Naive thymus-derived CD8-positive, alpha-beta T cell (primary cell): ENCODE measurements at regions not wholly inside any gene's neighbourhood (a gene's known extent, or its start where the extent isn't known, plus 50 kb on each side); places are given as distances from the start of the nearest gene placed in this dataset.
A peak's percentile ranks its signal among the peaks of the same experiment; 100 is the strongest.
"Not testable (repeated sequence)": the region's sequence is repeated elsewhere in the genome, so short reads cannot be mapped to it uniquely, and the experiment has no call there.

ENCODE experiments used
- ATAC-seq, 2 donors: fragments of 150-1000 bp; cut with Tn5 transposase in 1 of 2; sonication (Bioruptor Pico), chemical (Tn5 transposase) in 1 of 2; 1 replicate in 1 of 2; 2 replicates in 1 of 2; pipeline ENCODE4 v1.10.0; 2021; ENCODE audit warnings: mild to moderate bottlenecking in 2 of 2, moderate library complexity in 2 of 2
- POLR2A ChIA-PET: fragments of 350-600 bp; sonication (Branson Sonifier 250); formaldehyde crosslinking; loops from one replicate; lab custom pipeline; 2021; ENCODE audit warnings: antibody characterized with exemption; lab: Charles Lee
- DNase-seq, 10 donors: peaks; one replicate each; pipeline versions ENCODE4 v3.0.0 to v3.0.0-alpha.2; 2020 to 2022
- H3K27ac Mint-ChIP-seq, 10 donors: one replicate each; pipeline ENCODE4 v1.8.0; 2020 to 2022; ENCODE audit warnings: mild to moderate bottlenecking in 10 of 10, mixed read lengths in 10 of 10, moderate library complexity in 4 of 10, inconsistent platforms in 1 of 10
- H3K27me3 Mint-ChIP-seq, 5 donors: one replicate each; pipeline ENCODE4 v1.8.0; 2021 to 2022; ENCODE audit warnings: mixed read lengths in 5 of 5
- H3K36me3 Mint-ChIP-seq, 3 donors: one replicate each; pipeline ENCODE4 v1.8.0; 2020 to 2022; ENCODE audit warnings: mixed read lengths in 3 of 3, mild to moderate bottlenecking in 2 of 3, inconsistent platforms in 1 of 3
- H3K4me1 Mint-ChIP-seq, 4 donors: one replicate each; pipeline ENCODE4 v1.8.0; 2021 to 2022; ENCODE audit warnings: mixed read lengths in 4 of 4
- H3K4me3 Mint-ChIP-seq, 10 donors: one replicate each; pipeline ENCODE4 v1.8.0; 2020 to 2022; ENCODE audit warnings: mild to moderate bottlenecking in 10 of 10, mixed read lengths in 10 of 10, moderate library complexity in 6 of 10, inconsistent platforms in 1 of 10
- H3K9me3 Mint-ChIP-seq, 9 donors: one replicate each; pipeline ENCODE4 v1.8.0; 2020 to 2022; ENCODE audit warnings: mixed read lengths in 9 of 9, mild to moderate bottlenecking in 3 of 9, inconsistent platforms in 1 of 9, moderate library complexity in 1 of 9

DNA sequence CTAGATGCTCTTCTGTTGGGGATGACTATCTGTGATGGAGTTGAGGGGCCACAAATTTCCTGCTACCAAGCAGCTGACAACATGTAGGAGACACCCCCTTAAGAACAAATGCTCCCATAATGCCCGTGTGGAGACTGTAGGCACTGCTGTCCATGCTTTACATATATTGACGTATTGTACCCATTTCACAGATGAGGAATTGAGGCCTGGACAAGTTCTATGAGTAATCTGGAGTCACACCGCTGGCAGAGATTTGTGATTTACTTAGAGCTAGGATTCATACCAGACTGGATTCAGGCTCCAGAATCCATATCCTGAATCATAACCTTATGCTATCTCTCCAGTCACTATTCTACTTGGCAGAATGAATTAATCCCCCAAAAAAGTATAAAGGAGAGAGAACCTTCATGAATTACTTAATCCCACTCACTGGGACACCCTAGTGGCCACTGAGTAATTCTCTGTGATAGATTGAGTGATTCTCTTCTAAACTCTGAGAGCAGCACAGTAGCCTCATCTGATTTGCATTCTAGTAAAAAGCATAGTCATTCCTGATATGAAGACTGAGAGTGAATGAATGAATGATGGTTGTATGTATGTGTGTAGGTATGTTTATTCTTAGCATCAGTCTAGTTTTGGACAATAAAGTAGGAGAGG, 460.7 kb upstream of the MEIS1 start:
- Mint-ChIP-seq H3K36me3 (no peaks in the 10 kb centered on the region), H3K4me3 (no peak overlapping the region), H3K9me3 (peaks cover 0 to 12% (median 0%) of the 10 kb centered on the region in 9 donors), H3K27me3 (peaks cover 0 to 9% (median 0%) of the 10 kb centered on the region in 5 donors), H3K4me1 (peaks cover 0 to 2% (median 0%) of the 10 kb centered on the region in 4 donors), H3K27ac (no peak overlapping the region)
- DNase-seq, result no peak
- POLR2A ChIA-PET, result no interaction called here
- ATAC-seq, result no peak

DNA sequence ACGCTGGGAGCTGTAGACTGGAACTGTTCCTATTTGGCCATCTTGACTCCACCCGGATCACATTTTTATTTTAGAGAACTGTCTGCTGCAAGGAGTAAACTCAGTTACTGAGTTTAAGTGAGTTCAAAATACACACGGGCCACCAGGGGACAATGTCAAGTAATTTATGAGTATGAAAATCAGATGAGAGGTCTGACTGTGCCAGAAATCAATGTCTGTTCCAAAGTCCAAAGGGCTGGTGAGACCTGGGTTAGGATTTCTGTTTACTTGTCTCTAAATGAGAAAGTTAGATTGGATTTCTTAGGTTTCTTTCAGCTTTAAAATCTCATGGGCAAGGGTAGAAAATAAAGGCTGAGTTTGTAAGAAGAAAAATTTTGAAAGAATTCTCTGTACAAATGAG, 465.8 kb upstream of the MEIS1 start:
- DNase-seq (no peak), ATAC-seq (no peak)
- Mint-ChIP-seq H3K27ac (no peak overlapping the region), H3K4me3 (no peak overlapping the region), H3K4me1 (peaks cover 0 to 2% (median 0%) of the 10 kb centered on the region in 4 donors), H3K9me3 (peaks cover 0 to 10% (median 0%) of the 10 kb centered on the region in 9 donors), H3K27me3 (peaks cover 0 to 9% (median 0%) of the 10 kb centered on the region in 5 donors), H3K36me3 (no peaks in the 10 kb centered on the region)
- POLR2A ChIA-PET, result no interaction called here

GRCh38 chr2:65963303-65963702, 471.6 kb upstream of the MEIS1 start:
- H3K4me3 Mint-ChIP-seq, H3K27me3 Mint-ChIP-seq, H3K27ac Mint-ChIP-seq, DNase-seq, ATAC-seq, H3K36me3 Mint-ChIP-seq, POLR2A ChIA-PET, H3K4me1 Mint-ChIP-seq: not testable (repeated sequence)
- peaks cover 0 to 26% (median 3%) of the 10 kb centered on the region in 9 donors for H3K9me3 Mint-ChIP-seq

- Mint-ChIP-seq H3K4me3 (no peak overlapping the region), H3K27me3 (peaks cover 0 to 12% (median 0%) of the 10 kb centered on the region in 5 donors), H3K36me3 (peaks cover 0 to 4% (median 0%) of the 10 kb centered on the region in 3 donors), H3K27ac (peak overlapping the region in 1 of 10 donors; percentile 34), H3K4me1 (no peaks in the 10 kb centered on the region), H3K9me3 (peaks cover 0 to 20% (median 6%) of the 10 kb centered on the region in 9 donors)
- ATAC-seq (no peak), DNase-seq (no peak)
- POLR2A ChIA-PET, result no interaction called here
Observed at GRCh38 chr2:65960953-65961352, 474.0 kb upstream of the MEIS1 start.

- DNase-seq (no peak), ATAC-seq (no peak)
- no peak overlapping the region for H3K4me3 Mint-ChIP-seq
- peaks cover 0 to 17% (median 0%) of the 10 kb centered on the region in 5 donors for H3K27me3 Mint-ChIP-seq
- peaks cover 0 to 4% (median 0%) of the 10 kb centered on the region in 3 donors for H3K36me3 Mint-ChIP-seq
- H3K4me1 Mint-ChIP-seq, result no peaks in the 10 kb centered on the region
- H3K9me3 Mint-ChIP-seq, result peaks cover 0 to 16% (median 9%) of the 10 kb centered on the region in 9 donors
- POLR2A ChIA-PET, result no interaction called here
- no peak overlapping the region for H3K27ac Mint-ChIP-seq
Observed at GRCh38 chr2:65957886-65958285, 477.0 kb upstream of the MEIS1 start.

DNA sequence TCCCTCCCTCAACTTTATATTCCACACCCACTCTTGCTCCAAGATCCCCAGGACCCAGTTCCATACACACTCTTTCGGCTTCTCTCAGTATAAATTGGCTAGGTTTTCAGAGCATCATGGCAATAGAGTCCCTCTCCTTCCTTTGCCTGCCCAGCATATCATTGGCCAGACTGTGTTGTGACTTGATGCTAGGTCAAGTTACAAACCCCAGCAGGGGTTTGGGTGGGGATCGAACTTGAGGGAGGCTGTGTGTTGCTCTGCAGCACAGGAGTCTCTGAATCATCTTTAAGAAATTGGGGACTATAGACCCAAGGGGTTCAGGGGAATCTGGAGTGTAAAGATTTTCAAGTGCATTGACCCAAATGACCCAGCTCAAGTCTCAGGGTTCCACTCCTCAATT, 477.5 kb upstream of the MEIS1 start:
- Mint-ChIP-seq H3K9me3 (peaks cover 0 to 12% (median 6%) of the 10 kb centered on the region in 9 donors), H3K36me3 (peaks cover 0 to 1% (median 0%) of the 10 kb centered on the region in 3 donors), H3K27ac (no peak overlapping the region), H3K4me1 (no peaks in the 10 kb centered on the region), H3K4me3 (no peak overlapping the region), H3K27me3 (peaks cover 0 to 17% (median 0%) of the 10 kb centered on the region in 5 donors)
- DNase-seq (no peak), ATAC-seq (no peak)
- POLR2A ChIA-PET, result no interaction called here

DNA sequence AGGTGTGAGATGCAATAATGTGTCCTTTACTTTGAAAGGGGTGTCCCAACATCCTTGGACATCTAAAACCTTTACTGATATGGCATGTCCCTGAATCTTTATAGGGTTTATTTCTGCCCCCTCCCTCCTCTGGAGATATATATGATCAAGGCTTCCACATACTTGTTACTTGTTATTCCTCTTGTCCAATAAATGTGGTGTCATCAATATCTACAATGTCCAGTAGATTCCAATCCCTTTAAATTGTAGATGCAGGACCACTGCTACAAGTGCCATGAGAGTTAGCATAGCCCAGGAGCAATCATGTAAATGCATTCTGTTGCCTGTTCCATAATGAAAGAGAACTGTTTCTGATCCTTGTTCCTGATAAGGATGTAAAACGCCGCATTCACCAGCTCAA, 479.7 kb upstream of the MEIS1 start:
- no peak overlapping the region for H3K4me3 Mint-ChIP-seq
- H3K4me1 Mint-ChIP-seq, result no peaks in the 10 kb centered on the region
- no peaks in the 10 kb centered on the region for H3K36me3 Mint-ChIP-seq
- ATAC-seq (no peak), DNase-seq (no peak)
- H3K27ac Mint-ChIP-seq, result no peak overlapping the region
- peaks cover 0 to 9% (median 3%) of the 10 kb centered on the region in 9 donors for H3K9me3 Mint-ChIP-seq
- peaks cover 0 to 21% (median 0%) of the 10 kb centered on the region in 5 donors for H3K27me3 Mint-ChIP-seq
- POLR2A ChIA-PET, result no interaction called here

- ATAC-seq (no peak), DNase-seq (no peak)
- Mint-ChIP-seq H3K36me3 (no peaks in the 10 kb centered on the region), H3K9me3 (peaks cover 0 to 9% (median 3%) of the 10 kb centered on the region in 9 donors), H3K4me1 (no peaks in the 10 kb centered on the region), H3K4me3 (no peak overlapping the region), H3K27me3 (peaks cover 0 to 21% (median 0%) of the 10 kb centered on the region in 5 donors), H3K27ac (no peak overlapping the region)
- POLR2A ChIA-PET, result no interaction called here
Observed at GRCh38 chr2:65952966-65953761, 481.8 kb upstream of the MEIS1 start.

GRCh38 chr2:65944213-65944612, 490.7 kb upstream of the MEIS1 start:
- no peak overlapping the region for H3K4me3 Mint-ChIP-seq
- no peak for DNase-seq
- H3K27ac Mint-ChIP-seq, result no peak overlapping the region
- H3K36me3 Mint-ChIP-seq, result no peaks in the 10 kb centered on the region
- H3K27me3 Mint-ChIP-seq, result peaks cover 0 to 13% (median 0%) of the 10 kb centered on the region in 5 donors
- no peak for ATAC-seq
- H3K9me3 Mint-ChIP-seq, result peaks cover 0 to 11% (median 0%) of the 10 kb centered on the region in 9 donors
- H3K4me1 Mint-ChIP-seq, result no peaks in the 10 kb centered on the region
- POLR2A ChIA-PET, result no interaction called here

DNA sequence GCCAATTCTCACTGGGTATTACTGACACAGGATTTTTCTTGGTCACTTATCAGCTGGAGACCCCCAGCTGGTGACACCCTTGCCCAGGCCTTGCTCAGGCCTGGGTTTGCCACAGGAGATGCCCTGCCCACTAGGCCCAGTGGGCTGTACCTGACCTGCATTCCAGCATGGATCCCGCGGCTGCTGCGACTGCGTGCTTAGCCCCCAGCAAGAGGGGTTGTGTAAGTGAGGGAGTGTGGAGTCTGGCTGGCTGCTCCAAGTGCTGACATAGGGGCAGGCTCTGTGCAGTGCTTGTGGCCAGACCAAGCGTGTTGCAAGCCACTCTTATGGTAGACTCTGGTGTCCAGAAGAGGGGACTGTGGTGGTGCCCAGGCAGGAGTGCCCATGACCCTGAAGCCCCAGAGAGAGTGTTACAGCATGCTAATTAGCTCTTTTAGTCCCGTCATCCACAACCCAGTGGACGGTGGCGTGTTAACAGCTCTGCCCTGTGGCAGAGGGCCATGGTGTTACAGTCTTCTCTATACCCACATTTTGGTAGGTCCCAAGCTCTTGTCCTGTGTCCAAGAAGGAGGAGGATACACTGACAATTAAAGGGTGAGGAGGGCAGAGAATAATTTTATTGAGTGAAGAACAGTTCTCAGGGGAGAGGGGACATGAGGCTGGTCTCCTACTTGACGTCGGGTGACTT, 491.7 kb upstream of the MEIS1 start:
- H3K4me3 Mint-ChIP-seq, result no peak overlapping the region
- H3K4me1 Mint-ChIP-seq, result no peaks in the 10 kb centered on the region
- DNase-seq, result no peak
- no peaks in the 10 kb centered on the region for H3K36me3 Mint-ChIP-seq
- no peak for ATAC-seq
- POLR2A ChIA-PET, result no interaction called here
- H3K27me3 Mint-ChIP-seq, result peaks cover 0 to 17% (median 0%) of the 10 kb centered on the region in 5 donors
- peaks cover 0 to 11% (median 0%) of the 10 kb centered on the region in 9 donors for H3K9me3 Mint-ChIP-seq
- H3K27ac Mint-ChIP-seq, result no peak overlapping the region

DNA sequence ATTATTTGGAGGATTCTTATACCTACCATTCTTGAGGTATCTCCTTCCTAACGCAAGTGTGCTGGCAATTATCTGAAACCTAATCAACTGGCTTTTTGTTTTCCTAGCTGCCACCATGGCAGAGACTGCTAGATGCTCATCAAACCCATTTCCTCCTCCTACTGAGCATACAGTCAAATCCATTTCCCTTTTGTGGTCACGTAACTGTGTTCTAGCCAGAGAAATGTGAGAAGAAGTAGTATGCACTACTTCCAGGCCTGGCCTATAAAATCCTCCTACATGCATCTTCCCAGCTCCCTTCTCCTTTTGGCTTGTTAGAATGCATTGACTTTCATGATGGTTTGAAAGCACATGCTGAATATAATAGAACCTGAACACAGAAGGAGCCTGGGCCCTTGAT, 494.1 kb upstream of the MEIS1 start:
- H3K4me1 Mint-ChIP-seq, result no peaks in the 10 kb centered on the region
- H3K27ac Mint-ChIP-seq, result no peak overlapping the region
- no peaks in the 10 kb centered on the region for H3K36me3 Mint-ChIP-seq
- peaks cover 0 to 11% (median 0%) of the 10 kb centered on the region in 9 donors for H3K9me3 Mint-ChIP-seq
- H3K4me3 Mint-ChIP-seq, result no peak overlapping the region
- peaks cover 0 to 8% (median 0%) of the 10 kb centered on the region in 5 donors for H3K27me3 Mint-ChIP-seq
- no peak for DNase-seq
- POLR2A ChIA-PET, result no interaction called here
- no peak for ATAC-seq

- ATAC-seq (no peak), DNase-seq (no peak)
- Mint-ChIP-seq H3K9me3 (peaks cover 0 to 6% (median 2%) of the 10 kb centered on the region in 9 donors), H3K36me3 (no peaks in the 10 kb centered on the region), H3K27me3 (peaks cover 0 to 13% (median 0%) of the 10 kb centered on the region in 5 donors), H3K27ac (no peak overlapping the region), H3K4me1 (no peaks in the 10 kb centered on the region), H3K4me3 (no peak overlapping the region)
- POLR2A ChIA-PET, result no interaction called here
Observed at GRCh38 chr2:65939687-65940086, 495.2 kb upstream of the MEIS1 start.
